K562 (cell line): ENCODE measurements at regions not wholly inside any gene's neighbourhood (a gene's known extent, or its start where the extent isn't known, plus 50 kb on each side); places are given as distances from the start of the nearest gene placed in this dataset.

Experiments
- ATAC-seq: fragments of 200-7000 bp; cut with Tn5 transposase; 3 replicates; pipeline ENCODE4 v1.9.1; 2020; ENCODE audit warnings: moderate library complexity
- BruUV-seq: library from RNA; stranded (reverse); fragments of 400-500 nt; replicated peaks from 2 replicates; lab custom pipeline; 2021; lab: Mats Ljungman, UMichigan
- CTCF ChIA-PET: fragments of 300-600 bp; formaldehyde crosslinking; extraction: SDS; loops from one replicate; lab custom pipeline; 2021; ENCODE audit warnings: low intra/inter-chr PET ratio; lab: Yijun Ruan, JAX
- POLR2A ChIA-PET: fragments of 300-600, 350-650 bp; sonication (Branson Sonifier 250); formaldehyde crosslinking; extraction: SDS; loops from one replicate; lab custom pipeline; 2021; ENCODE audit warnings: antibody characterized with exemption, inconsistent platforms; lab: Yijun Ruan, JAX
- DNase-seq, 4 experiments: peaks; one replicate each; pipeline versions ENCODE4 v3.0.0 to v3.0.0-alpha.2; 2011 to 2018; ENCODE audit warnings: low spot score in 3 of 4, mixed read lengths in 3 of 4; ENCODE audit errors: extremely low read depth in 1 of 4
- FAIRE-seq: peaks from 2 replicates; lab custom pipeline; 2011; peaks lifted over from hg19 to GRCh38; lab: Jason Lieb, UNC
- H2AFZ ChIP-seq: 2 replicates; pipeline ENCODE4 v1.6.0; 2011; ENCODE audit warnings: low read depth, low read length, control low read depth, inconsistent platforms
- H3K27ac ChIP-seq: fragments of 200-600 bp; 3 replicates; pipeline ENCODE4 v1.8.0; 2011; ENCODE audit warnings: low read depth, mild to moderate bottlenecking, control low read depth, inconsistent platforms, low read length, moderate library complexity, mixed read lengths; ENCODE audit errors: extremely low read depth
- H3K27me3 ChIP-seq, 2 experiments: fragments of 300-600 bp in 1 of 2; 2 replicates in 1 of 2; 3 replicates in 1 of 2; pipeline versions ENCODE4 v1.6.0 to v1.8.0; 2011; ENCODE audit warnings: inconsistent platforms in 2 of 2, low read length in 2 of 2, mild to moderate bottlenecking in 1 of 2, mixed read lengths in 1 of 2, moderate library complexity in 1 of 2; ENCODE audit not compliant: control insufficient read depth in 2 of 2, insufficient read depth in 2 of 2
- H3K36me3 ChIP-seq: fragments of 300-600 bp; 3 replicates; pipeline ENCODE4 v1.8.0; 2011; ENCODE audit warnings: mild to moderate bottlenecking, low read length, inconsistent platforms; ENCODE audit not compliant: control insufficient read depth, insufficient read depth
- H3K4me1 ChIP-seq, 2 experiments: fragments of 200-600 bp in 1 of 2; replicated peaks in 1 of 2; 2 replicates in 1 of 2; 3 replicates in 1 of 2; pipeline versions ENCODE4 v1.5.1 to v1.8.0; 2011; ENCODE audit warnings: inconsistent platforms in 2 of 2, low read length in 2 of 2, mild to moderate bottlenecking in 1 of 2, mixed read lengths in 1 of 2, moderate library complexity in 1 of 2; ENCODE audit not compliant: control insufficient read depth in 2 of 2, insufficient read depth in 2 of 2
- H3K4me2 ChIP-seq: 2 replicates; pipeline ENCODE4 v1.6.1; 2011; ENCODE audit warnings: low read length, control low read depth, inconsistent platforms, mixed read lengths; ENCODE audit not compliant: insufficient read depth
- H3K4me3 ChIP-seq: fragments of 200-600 bp; sonication (generic), shearing (Covaris generic); 2 replicates; pipeline ENCODE4 v1.5.1; 2016; ENCODE audit warnings: control low read depth, inconsistent platforms
- H3K79me2 ChIP-seq: fragments of 200-600 bp; 3 replicates; pipeline ENCODE4 v1.8.0; 2011; ENCODE audit warnings: low read length, inconsistent platforms; ENCODE audit not compliant: control insufficient read depth, insufficient read depth
- H3K9ac ChIP-seq, 2 experiments: 2 replicates each; pipeline versions ENCODE4 v1.6.0 to v1.6.1; 2011; ENCODE audit warnings: low read depth in 2 of 2, low read length in 2 of 2, control low read depth in 1 of 2, inconsistent platforms in 1 of 2, mild to moderate bottlenecking in 1 of 2, mixed read lengths in 1 of 2; ENCODE audit not compliant: insufficient read depth in 1 of 2
- H3K9me1 ChIP-seq: one replicate; pipeline ENCODE4 v1.6.0; 2011; ENCODE audit warnings: inconsistent platforms, mild to moderate bottlenecking, low read length, moderate library complexity; ENCODE audit not compliant: control insufficient read depth, insufficient read depth
- H3K9me3 ChIP-seq: replicated peaks from 2 replicates; pipeline ENCODE4 v1.5.1; 2011; ENCODE audit warnings: low read depth, low read length, inconsistent platforms; ENCODE audit not compliant: control insufficient read depth, insufficient read depth
- H4K20me1 ChIP-seq: replicated peaks from 2 replicates; pipeline ENCODE4 v1.6.1; 2011; ENCODE audit warnings: low read length, inconsistent platforms, mixed read lengths; ENCODE audit not compliant: control insufficient read depth, insufficient read depth
- MCM3 ChIP-seq: fragments of 450-650 bp; IDR thresholded peaks from 2 replicates; pipeline ENCODE4 v1.6.1; 2016
- NR2C2 ChIP-seq, 2 experiments: fragments of 200-800 bp in 1 of 2; sonication (Bioruptor generic) in 1 of 2; sonication (generic) in 1 of 2; formaldehyde crosslinking in 1 of 2; IDR thresholded peaks; 2 replicates each; pipeline versions ENCODE4 v1.6.1 to v1.8.0; 2016 to 2022; ENCODE audit warnings: mild to moderate bottlenecking in 1 of 2, missing compliant biosample characterization in 1 of 2, missing genetic modification characterization in 1 of 2, missing genetic modification reagents in 1 of 2
- SMC3 ChIP-seq: conservative IDR thresholded peaks from 2 replicates; pipeline ENCODE4 v1.6.1; 2011; ENCODE audit warnings: low read depth, low read length, improper control_type of control experiment; ENCODE audit not compliant: insufficient read depth
- ZNF512 ChIP-seq: IDR thresholded peaks from 2 replicates; pipeline ENCODE4 v1.6.1; 2016; ENCODE audit warnings: missing genetic modification characterization, missing compliant biosample characterization
- ZNF586 ChIP-seq: fragments of 450-650 bp; formaldehyde crosslinking; conservative IDR thresholded peaks from 2 replicates; pipeline ENCODE4 v1.4.0; 2020; ENCODE audit warnings: mild to moderate bottlenecking, moderate library complexity
- WGBS: fragments of 100-300 bp; shearing (Covaris generic); methylation state at CpG from one replicate; pipeline ENCODE4 v1.1.6; 2016; ENCODE audit warnings: low coverage, mixed read lengths; ENCODE audit not compliant: insufficient coverage; ENCODE audit errors: missing lambda C conversion rate; 5-methylcytosine and 5-hydroxymethylcytosine counted together
- in situ Hi-C: fragments of 300-500 bp; cut with MboI; formaldehyde crosslinking; loops from 4 replicates; pipeline ENCODE4 v1.15.0; 2018; ENCODE audit warnings: inconsistent platforms, mixed read lengths
- intact Hi-C: fragments of 100-400 bp; cut with micrococcal nuclease; formaldehyde crosslinking; loops from 2 replicates; pipeline ENCODE4 v1.14.2; 2022

GRCh38 chr5:39542511-39543285, 117.9 kb upstream of the DAB2 start:
- in situ Hi-C loops (no loop called here), intact Hi-C loops (no loop called here)
- H3K27me3 ChIP-seq, result peaks cover 4 to 5% of the 10 kb centered on the region in 2 experiments; a peak in 2 of 5 replicates
- no peak overlapping the region for H3K4me2 ChIP-seq
- WGBS, result 6% methylated on average over 3 of the region's 3 CpGs
- ChIA-PET CTCF (no interaction called here), POLR2A (interaction anchor here (1.0 to 1.4 kb wide), 3 partner anchors 12 to 144 kb away, joined by 3 to 7 read pairs (median 5); partner anchors contain the start of gene DAB2)
- no peaks in the 10 kb centered on the region for H3K36me3 ChIP-seq
- H3K27ac ChIP-seq, result no peak overlapping the region
- no peak overlapping the region for H3K4me3 ChIP-seq
- no peak overlapping the region for H3K9ac ChIP-seq
- H3K79me2 ChIP-seq, result no peaks in the 10 kb centered on the region
- no peaks in the 10 kb centered on the region for H3K9me3 ChIP-seq
- ATAC-seq, result no peak
- no peak for TF ChIP-seq SMC3
- TF ChIP-seq ZNF512, result peak; percentile 80
- no peak for TF ChIP-seq MCM3
- no peak for TF ChIP-seq ZNF586 (CRISPR knock-in tag)
- TF ChIP-seq NR2C2 (CRISPR knock-in tag; IDR thresholded peaks at IDR 0.05), result no peak
- TF ChIP-seq NR2C2 (tag; IDR thresholded peaks at IDR 0.05), result peak; percentile 13; the same call in 1 of the 2 replicates
- no TSS peak for BruUV-seq
- no peak overlapping the region for H2AFZ ChIP-seq
- H4K20me1 ChIP-seq, result no peaks in the 10 kb centered on the region
- no peak for FAIRE-seq
- no peak for DNase-seq
- H3K4me1 ChIP-seq, result peaks cover 0 to 8% of the 10 kb centered on the region in 2 experiments; a peak in 2 of 5 replicates
- H3K9me1 ChIP-seq, result no peaks in the 10 kb centered on the region
